ENCODE measurements at regions not wholly inside any gene's neighbourhood (a gene's known extent, or its start where the extent isn't known, plus 50 kb on each side); places are given as distances from the start of the nearest gene placed in this dataset.
A peak's percentile ranks its signal among the peaks of the same experiment; 100 is the strongest.
"Not testable (repeated sequence)": the region's sequence is repeated elsewhere in the genome, so short reads cannot be mapped to it uniquely, and the experiment has no call there.

DNA sequence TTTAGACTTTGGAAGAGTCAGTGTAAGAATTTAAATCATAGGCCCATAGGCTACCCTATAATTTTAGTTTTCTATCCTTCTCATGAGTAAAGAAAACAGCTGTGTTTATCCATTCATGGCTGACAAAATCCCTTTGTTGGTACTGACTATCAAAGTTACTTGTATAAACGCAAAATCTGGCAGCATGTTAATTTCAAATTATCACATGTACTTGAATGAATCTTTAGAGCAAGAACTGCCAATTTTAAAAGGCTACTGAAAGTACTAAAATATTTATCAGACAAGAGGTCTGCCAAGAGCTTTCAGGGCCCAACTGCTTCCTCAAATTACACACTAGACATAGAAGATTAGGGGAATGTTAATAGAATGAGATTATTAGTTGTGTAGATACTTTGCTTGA lies 66.6 kb downstream of the MYL12B start:
- DNase-seq = no peak

DNA sequence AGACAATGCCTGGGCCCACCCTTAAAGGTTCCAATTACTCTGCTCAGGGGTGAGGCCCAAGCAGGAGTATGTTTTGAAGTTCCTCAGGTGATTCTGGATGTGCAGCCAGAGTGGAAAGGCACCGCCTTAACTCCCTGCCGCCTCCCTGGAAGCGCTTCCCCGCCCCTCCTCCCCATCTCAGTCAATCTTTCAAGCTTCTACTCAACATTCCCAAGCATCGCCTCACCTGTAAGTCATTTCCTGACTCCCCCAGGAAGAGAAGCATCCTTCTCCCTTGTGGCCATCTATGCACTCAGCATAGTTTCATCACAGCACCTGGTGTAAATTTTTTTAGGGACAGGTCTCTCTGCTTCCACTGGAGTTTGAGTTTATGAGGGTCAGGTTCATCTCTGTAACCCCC lies 67.5 kb downstream of the MYL12B start:
- DNase-seq = no peak

DNA sequence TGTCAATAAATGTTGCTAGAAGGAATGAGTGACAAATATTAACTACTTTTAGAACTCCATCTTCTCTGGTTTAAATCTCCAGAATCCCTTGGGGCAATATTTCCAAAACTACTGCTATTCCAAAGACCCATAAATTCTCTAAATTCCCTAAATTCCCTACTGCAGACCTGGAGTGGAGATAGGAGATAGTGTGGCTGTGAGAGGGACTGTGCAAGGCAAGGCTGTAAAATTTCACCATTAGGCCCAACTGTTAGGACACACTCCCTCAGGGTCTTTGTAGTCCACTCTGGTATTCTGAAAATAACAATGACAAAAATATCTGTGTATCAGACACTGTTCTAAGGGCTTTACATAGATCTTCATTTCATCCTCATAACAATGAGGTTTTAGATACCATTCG lies 67.9 kb downstream of the MYL12B start:
- no peak for DNase-seq

DNA sequence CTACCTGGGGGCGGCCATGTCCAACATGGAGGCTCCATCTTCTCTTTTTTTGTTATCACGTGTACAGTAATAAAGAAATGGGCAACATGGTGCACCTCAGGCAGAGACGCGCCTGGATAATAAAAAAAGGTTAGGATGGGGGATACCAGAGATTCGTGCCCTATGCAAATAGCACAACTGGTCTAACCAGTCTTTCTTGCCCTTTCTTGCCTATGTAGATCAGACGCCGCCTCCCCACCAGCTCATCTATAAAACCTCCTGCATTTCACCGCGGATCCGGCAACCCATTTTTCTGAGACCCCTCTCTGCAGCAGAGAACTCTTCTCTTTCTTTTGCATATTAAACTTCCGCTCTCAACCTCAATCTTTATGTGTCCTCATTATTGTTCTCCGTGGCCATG lies 68.7 kb downstream of the MYL12B start:
- no peak for DNase-seq

DNA sequence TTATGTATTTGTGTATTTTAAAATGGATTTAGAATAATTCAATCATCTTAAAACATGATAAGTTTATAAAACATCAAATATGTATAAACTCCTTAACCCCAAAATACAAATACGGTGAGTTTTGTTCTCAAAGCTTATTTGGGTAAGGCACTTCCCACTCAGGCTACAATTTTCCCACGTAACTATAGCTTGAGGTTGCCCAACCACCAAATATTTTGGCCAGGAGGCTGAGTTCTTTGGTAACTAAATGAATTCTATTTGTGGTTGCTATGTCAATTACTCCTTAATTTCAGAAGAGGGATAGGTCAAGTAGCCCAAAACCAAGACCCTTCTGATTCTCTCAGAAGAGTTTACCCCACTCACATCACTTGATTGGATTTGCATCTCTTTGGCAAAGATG lies 70.4 kb downstream of the MYL12B start:
- no peak for DNase-seq

DNA sequence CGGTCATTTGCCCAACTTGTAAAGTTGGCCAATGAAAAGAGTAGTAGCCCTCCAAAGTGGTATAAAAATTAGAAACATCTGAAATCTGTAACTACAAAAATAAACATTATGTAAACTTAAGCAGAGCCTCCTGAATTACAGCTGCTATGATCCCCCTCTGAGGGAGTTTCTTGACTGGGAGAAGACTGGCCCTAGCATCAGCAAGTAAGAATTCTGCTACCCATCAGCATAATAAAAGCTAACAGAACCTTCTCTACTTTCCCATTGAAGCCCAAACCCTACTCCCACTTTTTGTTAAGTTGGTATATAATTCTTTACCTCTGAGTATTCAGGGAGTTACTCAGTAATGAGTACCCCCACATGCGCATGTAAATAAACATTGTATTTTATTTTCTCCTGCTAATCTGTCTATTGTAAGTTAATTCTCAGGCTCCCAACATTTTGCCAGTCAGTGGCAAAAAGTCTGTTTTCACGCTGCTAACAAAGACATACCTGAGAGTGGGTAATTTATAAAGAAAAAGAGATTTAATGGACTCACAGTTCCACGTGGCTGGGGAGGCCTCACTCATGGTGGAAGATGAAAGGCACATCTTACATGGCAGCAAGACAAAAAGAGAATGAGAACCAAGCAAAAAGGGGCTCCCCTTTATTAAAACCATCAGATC lies 71.3 kb downstream of the MYL12B start:
- no peak for DNase-seq

DNA sequence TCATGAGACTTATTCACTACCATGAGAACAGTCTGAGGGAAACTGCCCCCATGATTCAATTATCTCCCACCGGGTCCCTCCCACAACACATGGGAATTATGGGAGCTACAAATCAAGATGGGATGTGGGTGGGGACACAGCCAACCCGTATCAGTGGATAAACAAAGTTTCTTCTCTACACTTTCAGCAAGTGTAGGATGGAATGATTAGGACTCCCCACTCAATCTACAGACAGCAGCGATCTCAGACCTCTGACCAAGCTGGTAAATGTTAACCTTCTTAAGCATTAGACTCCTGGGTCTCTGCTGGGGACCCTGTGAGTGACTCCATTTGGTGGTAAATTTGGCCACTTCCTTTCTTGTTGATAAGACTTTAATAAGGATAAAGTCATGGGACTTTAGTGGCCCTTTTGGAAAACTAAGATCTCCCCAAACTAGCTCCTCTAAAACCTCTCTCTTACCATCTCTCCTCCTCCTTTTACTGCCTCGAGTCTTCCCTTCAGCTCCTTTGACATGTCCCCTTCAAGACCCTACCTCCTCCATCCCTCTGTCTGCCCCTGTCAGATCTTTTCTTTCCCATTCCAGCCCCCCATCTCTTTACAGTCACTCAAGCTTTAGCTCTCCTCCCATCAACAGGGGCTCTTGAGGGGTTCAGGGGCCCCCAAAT lies 71.9 kb downstream of the MYL12B start:
- no peak for DNase-seq

DNA sequence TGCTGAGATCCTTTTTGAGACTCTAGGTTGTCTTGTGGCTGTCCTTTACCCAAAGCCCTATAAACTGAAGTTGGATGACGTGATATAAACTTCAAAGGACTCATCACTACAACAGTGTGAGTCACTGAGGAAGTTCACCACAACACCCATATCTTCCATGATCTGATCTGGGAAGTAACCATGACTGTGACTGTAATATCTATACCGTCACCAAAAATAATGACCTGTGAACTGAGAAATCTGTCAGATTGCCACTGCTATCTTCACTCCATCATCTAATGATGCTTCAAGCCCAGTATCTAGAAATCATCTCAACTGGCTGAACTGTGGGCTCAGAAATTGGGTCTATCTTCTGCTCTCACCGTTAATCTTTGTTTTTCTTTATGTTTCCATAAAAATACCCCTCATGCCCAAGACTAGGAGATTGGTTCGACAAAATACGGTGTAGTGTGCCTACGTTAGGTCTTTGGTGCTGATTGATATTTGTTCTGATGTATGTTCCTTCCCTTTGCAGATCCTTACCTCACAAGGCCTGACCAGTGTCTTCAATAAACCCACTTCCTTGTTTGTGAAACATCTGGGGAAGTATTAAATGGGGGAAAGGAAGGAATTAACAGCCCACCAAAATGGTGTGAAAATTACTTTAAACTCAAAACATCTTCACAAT lies 78.2 kb downstream of the MYL12B start:
- no peak for DNase-seq

DNA sequence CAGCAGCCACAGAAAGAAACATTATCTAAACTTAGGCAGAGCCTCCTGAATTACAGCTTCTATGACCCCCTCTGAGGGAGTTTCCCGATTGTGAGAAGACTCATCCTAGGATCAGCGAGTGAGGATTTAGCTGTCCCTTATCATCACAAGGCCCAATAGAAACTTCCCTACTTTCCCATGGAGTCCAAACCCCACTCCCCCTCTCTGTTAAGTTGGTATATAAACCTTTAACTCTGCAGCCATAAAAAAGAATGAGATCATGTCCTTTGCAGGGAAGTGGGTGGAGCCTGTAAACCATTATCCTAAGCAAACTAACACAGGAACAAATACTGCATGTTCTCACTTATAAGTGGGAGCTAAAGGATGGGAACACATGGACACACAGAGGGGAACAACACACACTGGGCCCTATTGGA lies 78.8 kb downstream of the MYL12B start:
- no peak for DNase-seq

DNA sequence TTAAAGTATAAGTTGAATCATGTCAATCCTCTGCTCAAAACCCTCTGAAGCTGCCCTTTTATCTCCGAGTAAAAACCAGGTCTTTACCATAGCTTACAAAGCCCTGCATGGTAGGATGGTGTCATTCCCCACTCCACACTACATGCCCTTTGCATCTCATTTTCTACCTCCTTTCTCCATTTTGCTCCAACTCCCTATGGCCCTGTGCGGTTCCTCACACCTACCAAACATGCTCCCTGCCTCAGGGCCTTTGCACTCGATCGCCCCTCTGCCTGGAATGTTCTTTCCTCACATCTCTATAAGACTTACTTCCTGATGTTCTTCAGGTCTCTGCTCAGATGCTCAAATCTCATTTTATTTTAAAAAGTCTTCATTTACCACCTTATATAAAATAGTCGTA lies 80.7 kb downstream of the MYL12B start:
- DNase-seq = no peak

DNA sequence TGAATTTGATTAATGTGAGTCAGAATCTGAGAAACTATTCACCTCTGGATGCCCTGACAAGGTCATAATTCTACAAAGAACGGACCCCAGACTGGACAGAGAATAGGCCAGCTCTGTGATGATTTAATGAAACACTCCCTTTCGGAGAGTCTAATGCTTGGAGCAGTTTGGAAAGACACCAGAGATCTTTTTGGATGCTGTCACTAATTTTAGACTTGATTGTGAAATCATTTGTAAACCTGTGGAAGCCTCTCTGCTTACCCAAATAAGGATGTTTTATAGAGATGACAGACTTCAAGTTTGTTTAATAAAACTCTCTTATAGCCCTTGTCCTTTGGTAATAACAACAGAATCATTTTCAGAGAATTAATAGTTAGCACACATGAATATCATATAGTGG lies 83.5 kb downstream of the MYL12B start:
- DNase-seq = no peak

DNA sequence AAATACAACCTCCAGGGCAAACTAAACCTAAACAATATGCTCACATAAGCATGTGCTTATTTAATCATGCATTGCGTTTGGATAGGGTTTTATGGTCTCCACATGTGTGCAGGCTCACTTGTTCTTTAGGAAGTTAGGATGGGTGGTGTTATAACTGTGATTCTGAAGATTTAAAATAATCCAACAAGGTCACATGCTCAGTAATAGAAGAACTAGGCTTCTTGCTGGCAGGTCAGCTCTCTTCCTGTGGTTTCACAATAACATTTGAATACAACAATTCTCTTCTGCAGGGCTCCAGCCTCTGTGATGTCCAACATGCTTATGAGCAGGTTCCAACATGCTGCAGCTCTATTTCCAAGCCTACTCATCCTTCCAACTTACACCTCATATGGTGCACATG lies 84.0 kb downstream of the MYL12B start:
- DNase-seq = no peak

DNA sequence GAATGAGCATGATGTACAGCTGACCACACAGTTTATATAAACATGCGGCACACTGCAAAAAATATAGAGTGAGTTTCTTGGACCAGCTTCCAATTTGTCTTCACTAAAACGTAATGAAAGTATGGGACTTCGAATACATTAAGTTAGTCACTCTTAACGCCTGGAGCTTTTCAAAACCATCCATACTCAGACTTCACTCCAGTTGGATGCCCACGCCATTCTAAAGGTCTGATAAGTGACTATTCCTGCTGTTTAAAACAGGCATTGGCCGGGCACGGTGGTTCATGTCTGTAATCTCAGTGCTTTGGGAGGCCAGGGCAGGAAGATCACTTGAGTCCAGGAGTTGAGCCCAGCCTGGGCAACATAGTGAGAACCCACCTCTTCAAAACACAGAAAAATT lies 84.6 kb downstream of the MYL12B start:
- no peak for DNase-seq

DNA sequence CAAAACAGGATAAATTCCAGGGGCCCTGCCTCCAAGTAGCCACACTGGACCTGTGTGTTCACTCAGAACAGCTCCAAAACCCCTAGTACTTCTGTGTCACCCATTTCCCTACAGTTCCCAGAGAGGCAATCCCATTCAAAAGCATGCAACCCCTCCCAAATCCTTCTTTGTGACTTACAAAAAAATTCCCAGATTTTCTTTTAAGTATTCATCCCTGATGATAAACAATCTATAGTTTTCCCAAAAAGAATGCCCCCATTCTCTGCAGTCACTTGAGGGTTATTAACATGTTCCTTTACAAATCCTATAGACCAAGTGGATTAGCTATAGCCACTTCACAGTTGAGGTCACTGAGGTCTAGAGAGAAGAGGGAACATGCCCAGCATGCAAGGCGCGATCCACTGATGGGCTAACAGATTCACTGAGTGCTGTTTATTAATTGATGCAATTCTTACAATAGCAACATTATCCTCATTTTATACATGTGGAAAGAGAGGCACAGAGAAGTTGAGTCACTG lies 85.4 kb downstream of the MYL12B start:
- DNase-seq = no peak

DNA sequence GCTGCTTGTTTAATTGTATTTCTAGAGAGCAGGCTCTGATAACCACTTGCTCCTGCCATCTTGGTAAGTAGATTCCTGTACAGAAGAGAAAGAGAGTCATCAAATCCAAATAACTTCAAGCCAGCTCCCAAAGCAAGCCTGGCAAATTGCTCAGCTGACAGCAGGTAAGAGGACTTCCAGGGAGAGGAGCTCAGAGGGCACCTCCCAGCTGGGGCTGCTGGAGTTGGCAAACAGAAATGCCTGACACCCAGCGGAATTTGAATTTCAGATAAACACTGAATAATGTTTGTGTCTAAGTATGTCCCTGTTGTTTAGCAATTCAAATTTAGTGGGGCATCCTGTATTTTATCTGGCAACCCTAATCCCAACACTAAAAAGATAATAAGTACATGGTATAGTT lies 86.2 kb downstream of the MYL12B start:
- no peak for DNase-seq

DNA sequence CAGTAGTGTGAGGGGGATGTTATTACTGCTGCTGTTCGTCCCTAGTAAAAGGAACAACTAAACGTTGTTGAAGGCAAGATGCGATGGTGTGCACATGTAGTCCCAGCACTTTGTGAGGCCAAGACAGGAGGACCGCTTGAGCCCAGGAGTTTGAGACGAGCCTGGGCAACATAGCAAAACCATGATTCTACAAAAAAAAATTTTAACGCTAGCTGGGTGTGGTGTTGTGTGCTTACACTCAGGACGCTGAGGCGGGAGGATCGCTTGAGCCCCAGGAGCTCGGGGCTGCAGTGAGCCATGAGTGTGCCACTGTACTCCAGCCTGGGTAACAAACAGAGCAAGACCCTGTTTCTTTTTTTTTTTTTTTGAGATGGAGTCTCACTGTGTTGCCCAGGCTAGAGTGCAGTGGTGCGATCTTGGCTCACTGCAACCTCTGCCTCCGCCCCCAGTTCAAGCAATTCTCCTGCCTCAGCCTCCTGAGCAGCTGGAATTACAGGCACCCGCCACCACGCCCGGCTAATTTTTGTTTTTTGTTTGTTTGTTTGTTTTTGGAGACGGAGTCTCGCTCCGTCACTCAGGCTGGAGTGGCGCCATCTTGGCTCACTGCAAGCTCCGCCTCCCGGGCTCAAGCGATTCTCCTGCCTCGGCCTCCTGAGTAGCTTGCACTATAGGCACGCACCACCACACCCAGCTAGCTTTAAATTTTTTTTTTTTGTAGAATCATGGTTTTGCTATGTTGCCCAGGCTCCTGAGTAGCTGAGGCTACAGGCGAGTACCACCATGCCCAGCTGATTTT lies 87.3 kb downstream of the MYL12B start:
- not testable (repeated sequence) for DNase-seq

DNA sequence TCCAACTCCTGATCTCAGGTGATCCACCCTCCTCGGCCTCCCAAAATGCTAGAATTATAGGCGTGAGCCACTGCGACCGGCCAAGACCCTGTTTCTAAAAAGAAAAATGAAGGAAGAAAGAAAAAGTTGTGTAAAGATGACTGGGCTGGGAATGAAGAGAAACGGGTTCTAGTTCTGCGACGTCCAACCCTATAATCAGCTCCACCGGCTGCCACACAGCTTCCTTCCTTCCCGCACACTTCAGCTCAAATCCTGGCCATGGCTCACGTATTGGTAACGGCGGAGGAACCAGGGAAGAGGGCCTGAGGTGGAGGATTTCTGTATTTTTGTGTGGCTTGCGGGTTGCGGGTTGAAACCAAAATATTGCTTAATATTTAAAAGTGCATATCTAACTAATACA lies 88.1 kb downstream of the MYL12B start:
- no peak for DNase-seq

DNA sequence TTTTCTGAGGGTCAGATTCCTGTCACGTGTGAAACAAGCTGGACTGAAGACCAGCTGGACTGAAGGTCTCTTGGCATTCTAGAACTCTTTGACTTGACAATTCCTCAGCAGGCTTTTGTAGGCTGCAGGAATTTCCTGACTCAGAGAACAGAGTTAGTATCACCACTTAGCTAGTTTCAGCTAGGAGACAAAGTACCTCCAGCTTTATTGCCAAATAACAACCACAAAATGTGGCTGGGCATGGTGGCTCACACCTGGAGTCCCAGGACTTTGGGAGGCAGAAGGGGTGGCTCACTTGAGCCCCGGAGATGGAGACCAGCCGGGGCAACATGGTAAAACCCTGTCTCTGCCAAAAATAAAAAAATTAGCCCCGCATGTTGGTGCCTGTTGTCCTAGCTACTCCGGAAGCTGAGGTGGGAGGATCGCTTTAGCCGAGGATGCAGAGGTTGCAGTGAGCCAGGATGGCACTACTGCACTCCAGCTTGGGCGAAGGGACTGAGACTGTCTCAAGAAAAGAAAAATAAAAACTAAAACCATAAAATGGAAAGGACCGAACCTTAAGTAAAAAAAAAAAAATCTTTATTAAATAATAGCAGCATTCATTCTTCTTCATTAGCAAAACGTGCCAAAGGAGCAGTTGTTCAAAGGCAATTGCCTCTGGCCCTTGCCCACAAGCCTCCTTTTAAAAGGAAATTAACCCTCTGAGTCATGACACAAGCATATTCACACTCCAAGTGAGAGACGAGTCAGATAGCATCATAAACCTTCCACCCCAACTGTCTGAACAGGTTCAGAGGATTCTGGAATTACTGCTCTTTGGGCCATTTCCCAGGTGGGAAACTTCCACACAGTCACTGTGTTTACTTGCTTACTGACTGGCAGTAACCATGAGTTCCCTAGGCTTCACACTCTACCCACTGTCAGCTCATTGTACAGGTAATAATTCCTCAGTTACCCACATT lies 88.9 kb downstream of the MYL12B start:
- DNase-seq = peak; percentile 4

DNA sequence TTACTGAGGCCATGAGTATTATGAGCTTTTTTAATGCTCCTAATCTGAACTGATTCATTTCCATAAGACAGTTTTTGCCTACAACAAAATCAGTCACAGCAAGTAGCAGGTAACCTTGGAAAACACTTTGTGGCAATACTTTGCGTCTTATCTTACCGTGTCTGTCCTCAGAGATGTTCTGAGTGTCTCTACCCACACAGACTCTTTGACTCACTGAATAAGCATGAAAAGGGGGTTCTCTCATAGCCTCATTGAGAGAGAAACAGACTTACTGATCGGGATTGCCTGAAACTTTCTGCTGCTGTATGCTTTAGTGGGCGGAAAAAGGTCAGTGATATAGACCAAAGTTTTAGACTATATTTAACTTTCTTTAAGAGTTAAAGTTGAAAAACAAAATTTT lies 92.6 kb downstream of the MYL12B start:
- DNase-seq = no peak

DNA sequence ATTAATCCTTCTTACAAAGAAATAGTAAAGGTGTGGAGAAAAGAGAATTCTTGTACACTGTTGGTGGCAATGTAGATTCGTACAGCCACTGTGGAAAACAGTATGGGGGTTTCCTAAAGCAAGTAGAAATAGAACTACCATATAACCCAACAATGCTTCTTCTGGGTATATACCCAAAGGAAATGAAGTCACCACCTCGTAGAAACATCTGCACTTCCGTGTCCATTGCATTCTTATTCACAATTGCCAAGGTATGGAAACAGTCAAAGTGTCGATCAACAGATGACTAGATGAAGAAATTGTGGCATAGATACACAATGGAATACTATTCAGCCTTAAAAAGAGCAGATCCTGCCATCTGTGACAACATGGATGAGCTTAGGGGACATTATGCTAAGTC lies 93.4 kb upstream of the TGIF1 start:
- no peak for DNase-seq

DNA sequence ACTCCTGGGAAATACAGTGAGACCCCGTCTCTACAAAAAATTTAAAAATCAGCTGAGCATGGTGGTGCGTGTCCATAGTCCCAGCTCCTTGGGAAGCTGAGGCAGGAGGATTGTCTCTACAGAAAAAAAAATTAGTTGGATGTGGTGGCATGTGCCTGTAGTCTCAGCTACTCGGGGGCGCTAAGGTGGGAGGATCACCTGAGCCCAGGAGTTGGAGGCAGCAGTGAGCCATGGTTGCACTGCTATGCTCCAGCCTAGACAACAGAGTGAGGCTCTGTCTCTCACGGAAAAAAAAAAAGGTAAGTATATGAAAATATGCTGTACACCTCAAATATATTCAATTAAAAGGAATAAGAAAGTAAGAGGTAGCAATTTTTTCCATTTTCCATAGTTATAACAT lies 92.5 kb upstream of the TGIF1 start:
- DNase-seq = no peak

DNA sequence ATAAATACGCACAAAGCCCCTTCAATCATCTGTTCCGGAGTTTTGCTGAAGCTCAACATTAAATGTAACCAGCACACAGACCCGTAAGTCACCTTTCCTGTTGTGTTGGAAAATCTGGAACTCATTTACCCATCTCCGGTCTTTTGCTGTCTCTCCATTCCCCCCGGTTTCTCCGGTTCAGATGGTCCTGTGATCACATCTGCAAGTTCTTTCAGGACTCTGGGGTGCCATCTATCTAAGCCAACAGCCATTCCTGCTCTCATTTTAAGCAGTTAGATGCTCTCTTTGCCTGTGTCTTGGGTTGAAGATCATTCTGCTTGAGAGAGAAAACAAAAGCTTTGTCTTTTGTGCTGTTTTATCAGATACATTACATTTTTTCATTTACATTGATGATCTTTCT lies 91.7 kb upstream of the TGIF1 start:
- DNase-seq = no peak
